ENCODE measurements at regions not wholly inside any gene's neighbourhood (a gene's known extent, or its start where the extent isn't known, plus 50 kb on each side); places are given as distances from the start of the nearest gene placed in this dataset.

GRCh38 chr5:173498739-173499470 is 117.5 kb downstream of the BOD1 start:
- no peak for FAIRE-seq
- CTCF ChIA-PET (ENCODE audit: partially characterized antibody), result interaction anchor here (0.6 to 1.7 kb wide), 5 partner anchors 14 to 47 kb away, joined by 3 to 5 read pairs (median 4); no protein-coding TSS in a partner anchor

More at GRCh38 chr5:173498739-173499470, 117.5 kb downstream of the BOD1 start:
- Histone ChIP-seq H3K79me2 (ENCODE audit: control insufficient read depth in 1 of 2, insufficient read depth in 2 of 2, low read length in 2 of 2) (no peaks in the 10 kb centered on the region), H3K36me3 (ENCODE audit: control insufficient read depth in 2 of 4, insufficient read depth in 4 of 4, low read length in 3 of 4) (no peaks in the 10 kb centered on the region), H3K9ac (replicated peaks in 1 of 4; ENCODE audit: extremely low read depth in 1 of 4, low read depth in 3 of 4, low read length in 3 of 4) (no peak overlapping the region), H3K23me2 (ENCODE audit: low read depth, low read length) (no peaks in the 10 kb centered on the region), H2BK120ac (replicated peaks; ENCODE audit: low read depth, low read length) (no peak overlapping the region), H4K20me1 (replicated peaks in 1 of 2; ENCODE audit: control insufficient read depth in 1 of 2, insufficient read depth in 2 of 2, low read length in 2 of 2) (no peaks in the 10 kb centered on the region), H3K4me1 (replicated peaks in 1 of 4; ENCODE audit: control insufficient read depth in 3 of 4, insufficient read depth in 4 of 4, low read length in 3 of 4) (peaks cover 0 to 7% (median 4%) of the 10 kb centered on the region in 4 experiments; a peak in 5 of 7 replicates), H3K9me3 (ENCODE audit: insufficient read depth in 2 of 2, low read depth in 1 of 2, low read length in 1 of 2) (no peaks in the 10 kb centered on the region), H3K4me2 (ENCODE audit: insufficient read depth in 1 of 2, low read depth in 2 of 2, low read length in 2 of 2) (no peak overlapping the region), H3K27ac (ENCODE audit: low read depth, low read length) (no peak overlapping the region), H2BK5ac (ENCODE audit: low read depth, low read length) (no peak overlapping the region), H3K23ac (ENCODE audit: insufficient read length) (no peak overlapping the region), H2AK5ac (ENCODE audit: low read depth, low read length) (no peak overlapping the region), H2BK12ac (ENCODE audit: low read depth, low read length) (peak overlapping the region; percentile 10; the same call in 1 of the 2 replicates), H3K79me1 (ENCODE audit: low read depth, low read length) (no peaks in the 10 kb centered on the region), H3K14ac (ENCODE audit: insufficient read length) (no peak overlapping the region), H3K4me3 (ENCODE audit: extremely low read depth in 1 of 4, insufficient read depth in 2 of 4, low read depth in 3 of 4, low read length in 4 of 4) (no peak overlapping the region), H2BK15ac (ENCODE audit: low read length) (no peak overlapping the region; the same call in 1 of the 2 replicates), H3K18ac (ENCODE audit: extremely low read depth, low read length) (0 out of 2 replicates have a peak overlapping the region, but pooled peaks have one; percentile 66), H4K5ac (ENCODE audit: insufficient read length, low read depth, low read length) (no peak overlapping the region), H4K8ac (ENCODE audit: extremely low read depth, insufficient read depth, low read length) (peak overlapping the region; percentile 63; the same call in 1 of the 2 replicates), H3K4ac (replicated peaks; ENCODE audit: insufficient read length, low read depth, low read length) (no peak overlapping the region), H3K56ac (replicated peaks; ENCODE audit: insufficient read length, low read depth, low read length) (no peak overlapping the region), H2AFZ (ENCODE audit: low read length) (peak overlapping the region; percentile 88), H2BK20ac (ENCODE audit: low read length) (no peak overlapping the region), H3K27me3 (replicated peaks in 1 of 4; ENCODE audit: control insufficient read depth in 3 of 4, extremely low read depth in 1 of 4, insufficient read depth in 3 of 4, low read length in 3 of 4) (no peaks in the 10 kb centered on the region), H4K91ac (replicated peaks; ENCODE audit: insufficient read length, low read length) (peak overlapping the region; percentile 61)
- 73% methylated on average over 16 of the region's 16 CpGs; no CpG with 5 or more reads in 1 of the 2 experiments for WGBS, 2 experiments (ENCODE audit: extremely low coverage in 1 of 2, insufficient coverage in 1 of 2, insufficient read length in 1 of 2, insufficient replicate concordance in 2 of 2, low coverage in 1 of 2, low lambda C conversion rate in 2 of 2, missing lambda C conversion rate in 1 of 2)
- TF ChIP-seq TCF12 (IDR thresholded peaks at IDR 0.05; ENCODE audit: low read depth, low read length) (0 out of 2 replicates have a peak, but pooled peaks have one; percentile 60), RBBP5 (IDR thresholded peaks at IDR 0.05; ENCODE audit: borderline replicate concordance, low read depth, low read length) (no peak), SIX5 (IDR thresholded peaks at IDR 0.05; ENCODE audit: low read depth, low read length) (no peak), JUND (IDR thresholded peaks at IDR 0.05; ENCODE audit: low read length) (peak; percentile 78; the same call in 1 of the 2 replicates), BACH1 (IDR thresholded peaks at IDR 0.05; ENCODE audit: low read length) (no peak), POU5F1 (IDR thresholded peaks at IDR 0.05; ENCODE audit: low read depth, low read length) (no peak), ASH2L (IDR thresholded peaks at IDR 0.05; ENCODE audit: low read length) (no peak), KDM1A (IDR thresholded peaks at IDR 0.05; ENCODE audit: borderline replicate concordance, low read length) (no peak)
- POLR2A ChIA-PET (ENCODE audit: partially characterized antibody), result interaction anchor here (1.0 kb wide), 1 partner anchor 171 kb away, joined by 5 read pairs; the partner anchor contains the start of gene STC2
- DNase-seq (ENCODE audit: low read depth in 1 of 2, low spot score in 2 of 2), result peak in 1 of 2 experiments; percentile 47

Data from H1 (cell line).